ENCODE measurements at regions not wholly inside any gene's neighbourhood (a gene's known extent, or its start where the extent isn't known, plus 50 kb on each side); places are given as distances from the start of the nearest gene placed in this dataset.
A peak's percentile ranks its signal among the peaks of the same experiment; 100 is the strongest.
"Not testable (repeated sequence)": the region's sequence is repeated elsewhere in the genome, so short reads cannot be mapped to it uniquely, and the experiment has no call there.

DNA sequence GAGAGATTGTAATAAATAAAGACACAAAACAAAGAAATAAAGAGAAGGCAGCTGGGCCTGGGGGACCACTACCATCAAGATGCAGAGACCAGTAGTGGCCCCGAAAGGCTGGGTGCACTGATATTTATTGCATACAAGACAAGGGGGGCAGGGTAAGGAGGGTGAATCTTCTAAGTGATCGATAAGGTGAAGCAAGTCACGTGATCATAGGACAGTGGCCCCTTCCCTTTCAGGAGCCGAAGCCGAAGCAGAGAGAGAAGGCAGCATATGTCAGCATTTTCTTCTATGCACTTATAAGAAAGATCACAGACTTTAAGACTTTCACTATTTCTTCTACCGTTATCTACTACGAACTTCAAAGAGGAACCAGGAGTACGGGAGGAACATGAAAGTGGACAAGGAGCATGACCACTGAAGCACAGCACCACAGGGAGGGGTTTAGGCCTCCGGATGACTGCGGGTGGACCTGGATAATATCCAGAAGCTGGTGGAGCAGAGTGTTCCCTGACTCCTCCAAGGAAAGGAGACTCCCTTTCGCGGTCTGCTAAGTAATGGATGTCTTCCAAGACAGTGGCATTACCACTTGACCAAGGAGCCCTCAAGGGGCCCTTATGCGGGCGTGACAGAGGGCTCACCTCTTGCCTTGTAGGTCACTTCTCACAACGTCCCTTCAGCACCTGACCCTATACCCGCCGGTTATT lies 126.4 kb downstream of the RBM46 start:
- not testable (repeated sequence) for FAIRE-seq; DNase-seq (ENCODE audit: insufficient read length, low spot score)

DNA sequence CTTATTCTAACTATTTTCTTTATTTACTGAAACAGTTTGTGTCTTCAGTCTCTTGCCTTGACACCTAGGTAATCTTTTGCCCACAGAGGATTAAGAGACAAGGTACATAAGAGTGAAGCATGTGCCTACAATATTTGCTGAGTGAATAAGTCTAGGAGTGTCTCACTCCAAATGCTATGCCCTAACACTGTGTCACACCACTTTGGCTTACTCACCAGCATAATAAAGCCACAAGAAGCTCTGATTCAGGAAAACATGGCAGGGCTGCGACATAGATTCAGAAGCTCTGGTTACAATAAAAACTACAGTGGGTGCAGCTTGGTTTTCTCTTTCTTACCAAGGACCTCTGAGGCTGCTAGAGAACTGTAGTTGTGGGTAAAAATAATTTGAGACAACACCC lies 127.1 kb downstream of the RBM46 start:
- TF ChIP-seq, protein P1, sequence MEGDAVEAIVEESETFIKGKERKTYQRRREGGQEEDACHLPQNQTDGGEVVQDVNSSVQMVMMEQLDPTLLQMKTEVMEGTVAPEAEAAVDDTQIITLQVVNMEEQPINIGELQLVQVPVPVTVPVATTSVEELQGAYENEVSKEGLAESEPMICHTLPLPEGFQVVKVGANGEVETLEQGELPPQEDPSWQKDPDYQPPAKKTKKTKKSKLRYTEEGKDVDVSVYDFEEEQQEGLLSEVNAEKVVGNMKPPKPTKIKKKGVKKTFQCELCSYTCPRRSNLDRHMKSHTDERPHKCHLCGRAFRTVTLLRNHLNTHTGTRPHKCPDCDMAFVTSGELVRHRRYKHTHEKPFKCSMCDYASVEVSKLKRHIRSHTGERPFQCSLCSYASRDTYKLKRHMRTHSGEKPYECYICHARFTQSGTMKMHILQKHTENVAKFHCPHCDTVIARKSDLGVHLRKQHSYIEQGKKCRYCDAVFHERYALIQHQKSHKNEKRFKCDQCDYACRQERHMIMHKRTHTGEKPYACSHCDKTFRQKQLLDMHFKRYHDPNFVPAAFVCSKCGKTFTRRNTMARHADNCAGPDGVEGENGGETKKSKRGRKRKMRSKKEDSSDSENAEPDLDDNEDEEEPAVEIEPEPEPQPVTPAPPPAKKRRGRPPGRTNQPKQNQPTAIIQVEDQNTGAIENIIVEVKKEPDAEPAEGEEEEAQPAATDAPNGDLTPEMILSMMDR (IDR thresholded peaks at IDR 0.05; ENCODE audit: insufficient read depth, missing control alignments) = no peak
- FAIRE-seq = no peak

DNA sequence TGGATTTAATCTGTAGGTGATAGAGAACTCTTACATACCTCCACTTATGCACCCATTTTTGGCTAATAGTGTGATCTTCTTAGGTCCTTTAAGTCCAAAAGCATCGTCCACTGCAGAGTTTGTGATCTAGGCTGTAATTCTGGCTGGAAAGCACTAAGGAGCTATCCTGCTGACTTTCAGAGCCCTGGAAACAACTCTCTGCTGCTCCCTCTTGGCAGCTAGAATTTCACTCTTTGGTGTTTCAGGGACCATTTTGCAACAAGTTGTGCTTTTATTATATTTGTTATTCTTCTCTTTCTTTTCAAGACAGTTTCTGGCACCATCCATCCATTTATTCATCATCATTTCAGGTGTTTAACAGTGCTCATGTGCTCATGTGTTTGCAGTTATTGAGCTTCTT lies 130.0 kb downstream of the RBM46 start:
- FAIRE-seq (no peak), DNase-seq (ENCODE audit: insufficient read length, low spot score) (no peak)
- TF ChIP-seq, protein P1 (IDR thresholded peaks at IDR 0.05; ENCODE audit: insufficient read depth, missing control alignments) = peak; percentile 11

More for the DNA sequence above, 127.1 kb downstream of the RBM46 start:
- DNase-seq (ENCODE audit: insufficient read length, low spot score) = no peak

DNA sequence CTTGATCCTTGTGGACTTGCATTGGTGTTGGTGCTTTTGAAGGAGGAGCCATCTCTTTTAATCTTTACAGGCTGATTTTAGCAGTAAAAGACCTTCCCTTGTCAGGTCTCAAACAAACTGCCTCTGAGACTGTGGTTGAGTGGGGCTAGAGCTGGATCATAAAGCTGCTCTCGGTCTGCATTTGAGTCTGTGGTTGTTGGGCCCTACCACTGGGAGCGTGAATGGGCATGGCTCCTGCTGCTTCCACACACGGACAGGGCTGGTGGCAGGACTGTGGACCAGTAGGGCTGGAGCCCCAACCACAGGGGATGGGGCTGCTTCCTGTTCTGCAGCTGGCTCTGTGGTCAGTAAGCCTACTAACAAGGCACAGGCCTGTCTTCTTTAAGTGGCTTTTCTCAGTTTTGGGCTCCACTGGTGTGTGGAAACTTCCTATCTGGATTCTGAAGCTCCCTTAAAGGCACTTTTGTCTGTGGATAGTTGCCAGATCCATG lies 130.6 kb downstream of the RBM46 start:
- FAIRE-seq = no peak
- TF ChIP-seq, protein P1 (IDR thresholded peaks at IDR 0.05; ENCODE audit: insufficient read depth, missing control alignments) = no peak
- DNase-seq (ENCODE audit: insufficient read length, low spot score) = no peak

DNA sequence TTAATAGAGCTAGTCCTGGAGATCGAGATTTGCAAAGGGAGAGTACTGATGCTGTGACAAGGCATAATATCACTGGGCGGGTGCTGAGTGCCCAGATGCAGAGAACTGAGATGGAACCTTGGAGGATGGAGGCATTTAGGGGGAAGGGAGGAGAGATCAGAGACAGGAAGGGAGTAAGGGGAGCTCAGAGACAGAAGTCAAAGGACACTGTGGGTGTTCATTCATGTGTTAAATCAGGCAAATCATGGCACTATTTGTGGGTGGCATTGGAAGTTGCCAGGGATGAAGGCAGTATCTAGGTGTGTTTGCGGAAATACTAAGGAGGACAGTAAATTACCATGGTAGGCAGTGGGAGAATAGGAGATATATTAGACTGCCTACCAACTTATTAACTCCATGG lies 135.0 kb downstream of the RBM46 start:
- TF ChIP-seq, protein P1 (IDR thresholded peaks at IDR 0.05; ENCODE audit: insufficient read depth, missing control alignments) = no peak
- FAIRE-seq = no peak
- DNase-seq (ENCODE audit: insufficient read length, low spot score) = no peak

DNA sequence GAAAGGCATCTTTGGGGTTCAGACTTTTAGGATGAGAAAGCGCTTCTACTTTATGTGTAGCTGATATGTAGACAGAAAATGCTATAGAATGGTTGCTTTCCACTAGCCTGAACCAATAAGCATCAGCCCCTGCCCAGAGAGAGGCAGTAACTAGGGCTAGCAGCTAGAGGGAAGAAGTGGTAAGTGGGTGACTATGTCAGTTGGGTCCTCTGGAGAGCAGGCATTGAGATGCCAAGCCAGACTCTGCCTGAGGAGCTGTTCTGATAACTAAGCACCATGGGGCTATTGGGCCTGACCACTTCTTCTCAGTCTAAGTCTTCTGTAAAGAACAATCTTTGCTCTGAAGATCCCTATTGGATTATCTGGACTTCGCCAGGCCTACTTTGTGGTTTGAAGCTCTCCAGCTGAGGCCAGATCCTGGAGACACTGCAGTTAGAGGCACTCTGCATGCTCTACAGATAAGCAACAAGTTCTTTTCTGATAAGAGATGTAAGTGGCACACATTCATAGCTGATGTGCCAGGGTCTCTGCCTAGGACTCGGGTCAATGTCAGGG lies 146.1 kb downstream of the RBM46 start:
- FAIRE-seq (no peak), DNase-seq (ENCODE audit: insufficient read length, low spot score) (no peak)
- TF ChIP-seq, protein P1 (IDR thresholded peaks at IDR 0.05; ENCODE audit: insufficient read depth, missing control alignments) = no peak

DNA sequence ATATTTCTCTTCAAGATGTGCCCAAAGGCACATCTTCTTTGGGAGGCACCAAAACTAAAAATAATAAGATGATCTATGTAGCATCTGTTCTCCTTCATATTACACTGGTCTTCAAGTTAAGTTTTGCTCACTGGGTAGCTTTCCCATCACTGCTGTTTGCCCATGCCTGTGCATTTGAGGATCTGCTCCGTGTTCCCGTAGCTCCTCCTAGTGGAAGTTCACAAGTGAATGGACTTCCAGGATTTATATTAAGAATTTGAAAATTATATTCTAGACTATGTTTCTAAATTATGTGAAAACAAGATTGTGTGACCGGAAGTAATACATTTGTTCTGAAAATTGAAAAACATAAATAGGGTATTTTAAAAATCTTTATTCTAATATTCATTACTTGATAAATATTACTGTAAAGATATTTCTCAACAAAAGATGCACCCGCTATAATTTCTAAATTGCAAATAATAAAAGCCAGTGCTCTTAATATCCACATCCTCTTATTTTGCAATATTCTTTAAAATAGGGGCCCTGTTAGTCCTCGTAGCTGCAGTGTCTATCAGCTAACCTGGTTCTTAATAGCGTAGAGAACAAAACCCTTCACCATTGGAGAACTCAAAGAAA lies 147.7 kb downstream of the RBM46 start:
- TF ChIP-seq, protein P1 (IDR thresholded peaks at IDR 0.05; ENCODE audit: insufficient read depth, missing control alignments) = peak; percentile 48
- FAIRE-seq (no peak), DNase-seq (ENCODE audit: insufficient read length, low spot score) (no peak)
